T-cell (primary cell): ENCODE measurements at regions not wholly inside any gene's neighbourhood (a gene's known extent, or its start where the extent isn't known, plus 50 kb on each side); places are given as distances from the start of the nearest gene placed in this dataset.

Source experiments
- ATAC-seq, 4 experiments: fragments of 200-7000 bp in 3 of 4; fragments of 150-1000 bp in 1 of 4; cut with Tn5 transposase; replicated peaks in 1 of 4; 1 replicate in 3 of 4; 2 replicates in 1 of 4; pipeline ENCODE4 v1.10.0; 2021; ENCODE audit warnings: moderate library complexity in 3 of 4, mild to moderate bottlenecking in 2 of 4, moderate number of reproducible peaks in 1 of 4
- CTCF ChIA-PET, 2 donors: fragments of 300-600 bp; sonication (Branson Sonifier 250); formaldehyde crosslinking; loops; one replicate each; lab custom pipeline; 2022; ENCODE audit warnings: antibody characterized with exemption in 2 of 2; lab: Charles Lee
- POLR2A ChIA-PET, 2 donors: fragments of 300-600 bp; sonication (Branson Sonifier 250); formaldehyde crosslinking; loops; one replicate each; lab custom pipeline; 2022; ENCODE audit warnings: antibody characterized with exemption in 2 of 2; lab: Charles Lee
- DNase-seq, 35 experiments: peaks; one replicate each; pipeline versions ENCODE4 v3.0.0 to v3.0.0-alpha.2; 2013 to 2023
- H3K27ac ChIP-seq: one replicate; pipeline ENCODE4 v1.5.1; 2013; ENCODE audit warnings: low read length
- H3K27me3 ChIP-seq, 2 experiments: replicated peaks in 1 of 2; 1 replicate in 1 of 2; 2 replicates in 1 of 2; pipeline versions ENCODE4 v1.6.1 to v1.7.0; 2013; ENCODE audit warnings: low read length in 1 of 2, mixed read lengths in 1 of 2; ENCODE audit not compliant: control insufficient read depth in 2 of 2, insufficient read depth in 2 of 2; ENCODE audit errors: extremely low read depth in 1 of 2
- H3K36me3 ChIP-seq, 2 donors: 1 replicate in 1 of 2; 2 replicates in 1 of 2; pipeline versions ENCODE4 v1.6.1 to v1.7.0; 2013; ENCODE audit warnings: low read length in 1 of 2; ENCODE audit not compliant: control insufficient read depth in 2 of 2, insufficient read depth in 1 of 2; ENCODE audit errors: extremely low read depth in 1 of 2
- H3K4me1 ChIP-seq, 2 experiments: 1 replicate in 1 of 2; 2 replicates in 1 of 2; pipeline versions ENCODE4 v1.6.1 to v1.7.0; 2013; ENCODE audit warnings: low read length in 2 of 2, mixed read lengths in 1 of 2; ENCODE audit not compliant: insufficient read depth in 2 of 2, control insufficient read depth in 1 of 2; ENCODE audit errors: extremely low read depth in 1 of 2
- H3K4me3 ChIP-seq, 2 donors: 1 replicate in 1 of 2; 2 replicates in 1 of 2; pipeline versions ENCODE4 v1.5.1 to v1.7.0; 2013; ENCODE audit warnings: mild to moderate bottlenecking in 2 of 2, low read length in 1 of 2, moderate library complexity in 1 of 2; ENCODE audit not compliant: control insufficient read depth in 1 of 2; ENCODE audit errors: extremely low read depth in 1 of 2
- H3K9me3 ChIP-seq: 2 replicates; pipeline ENCODE4 v1.7.0; 2013
- H3K27ac Mint-ChIP-seq, 2 donors: one replicate each; pipeline ENCODE4 v1.8.0; 2020 to 2021; ENCODE audit warnings: mild to moderate bottlenecking in 2 of 2, mixed read lengths in 2 of 2
- H3K27me3 Mint-ChIP-seq, 2 donors: one replicate each; pipeline ENCODE4 v1.8.0; 2021 to 2022; ENCODE audit warnings: mixed read lengths in 2 of 2
- H3K36me3 Mint-ChIP-seq: one replicate; pipeline ENCODE4 v1.8.0; 2021; ENCODE audit warnings: mixed read lengths
- H3K4me1 Mint-ChIP-seq, 3 donors: one replicate each; pipeline ENCODE4 v1.8.0; 2020 to 2022; ENCODE audit warnings: mixed read lengths in 3 of 3, mild to moderate bottlenecking in 1 of 3
- H3K4me3 Mint-ChIP-seq, 3 donors: one replicate each; pipeline ENCODE4 v1.8.0; 2020 to 2022; ENCODE audit warnings: mild to moderate bottlenecking in 3 of 3, mixed read lengths in 3 of 3, moderate library complexity in 3 of 3
- H3K9me3 Mint-ChIP-seq, 3 donors: one replicate each; pipeline ENCODE4 v1.8.0; 2020 to 2022; ENCODE audit warnings: mixed read lengths in 3 of 3
- WGBS: methylation state at CpG from one replicate; pipeline ENCODE4 v1.1.5; 2013; ENCODE audit warnings: missing lambda C conversion rate; ENCODE audit not compliant: insufficient coverage; 5-methylcytosine and 5-hydroxymethylcytosine counted together

DNA sequence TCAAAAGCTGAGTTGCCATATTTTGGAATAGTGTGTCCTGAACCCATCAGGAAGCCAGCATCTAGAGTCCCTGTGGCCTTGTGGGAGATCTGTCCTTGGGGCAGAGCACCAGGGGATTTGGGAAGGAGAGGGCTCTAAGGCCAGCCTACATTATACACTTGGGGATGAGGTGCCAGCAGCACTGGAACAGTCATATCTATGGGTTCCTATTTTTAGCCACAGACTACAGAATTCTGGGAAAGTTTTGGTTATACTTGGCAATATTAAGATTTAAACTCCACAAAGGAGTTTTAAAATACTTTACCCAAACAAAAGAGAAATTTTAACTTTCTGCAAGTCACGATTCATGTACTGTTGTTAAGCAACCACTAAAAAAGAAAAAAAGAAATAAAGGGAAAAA lies 405.7 kb upstream of the MMADHC start:
- CTCF ChIA-PET: no interaction called here
- no peak for ATAC-seq

GRCh38 chr2:149991576-149991975 lies 404.0 kb upstream of the MMADHC start:
- ChIA-PET POLR2A (interaction anchor here in 1 of 2 donors (0.7 kb wide), 1 partner anchor 10 kb away, joined by 4 read pairs; no protein-coding TSS in a partner anchor), CTCF (no interaction called here)
- Histone ChIP-seq H3K9me3 (no peaks in the 10 kb centered on the region), H3K27me3 (no peaks in the 10 kb centered on the region), H3K4me1 (no peaks in the 10 kb centered on the region), H3K36me3 (no peaks in the 10 kb centered on the region), H3K4me3 (no peak overlapping the region), H3K27ac (no peak overlapping the region)
- H3K4me1 Mint-ChIP-seq: no peaks in the 10 kb centered on the region
- H3K9me3 Mint-ChIP-seq: peaks cover 0 to 19% (median 3%) of the 10 kb centered on the region in 3 donors
- no CpG with 5 or more reads among the region's 1 CpG for WGBS
- no peak overlapping the region for H3K4me3 Mint-ChIP-seq
- H3K36me3 Mint-ChIP-seq: no peaks in the 10 kb centered on the region
- H3K27me3 Mint-ChIP-seq: no peaks in the 10 kb centered on the region
- no peak for ATAC-seq
- DNase-seq: no peak
- no peak overlapping the region for H3K27ac Mint-ChIP-seq

More for the DNA sequence above, 405.7 kb upstream of the MMADHC start:
- peaks cover 0 to 28% (median 3%) of the 10 kb centered on the region in 3 donors for H3K9me3 Mint-ChIP-seq
- Histone ChIP-seq H3K27me3 (no peaks in the 10 kb centered on the region), H3K4me3 (no peak overlapping the region), H3K36me3 (no peaks in the 10 kb centered on the region), H3K27ac (no peak overlapping the region), H3K9me3 (peaks cover 2% of the 10 kb centered on the region), H3K4me1 (no peaks in the 10 kb centered on the region)
- no peaks in the 10 kb centered on the region for H3K36me3 Mint-ChIP-seq
- POLR2A ChIA-PET: no interaction called here
- no peak for DNase-seq
- no peak overlapping the region for H3K27ac Mint-ChIP-seq
- no peaks in the 10 kb centered on the region for H3K27me3 Mint-ChIP-seq
- H3K4me1 Mint-ChIP-seq: no peaks in the 10 kb centered on the region
- H3K4me3 Mint-ChIP-seq: no peak overlapping the region
- WGBS: no CpG with 5 or more reads among the region's 1 CpG

- POLR2A ChIA-PET: no interaction called here
- WGBS: no CpG with 5 or more reads among the region's 2 CpGs
- DNase-seq (no peak), ATAC-seq (no peak)
- H3K36me3 ChIP-seq: no peaks in the 10 kb centered on the region
- Mint-ChIP-seq H3K27ac (no peak overlapping the region), H3K36me3 (no peaks in the 10 kb centered on the region), H3K4me1 (no peaks in the 10 kb centered on the region), H3K9me3 (peaks cover 0 to 17% (median 3%) of the 10 kb centered on the region in 3 donors), H3K27me3 (no peaks in the 10 kb centered on the region), H3K4me3 (no peak overlapping the region)
- CTCF ChIA-PET: no interaction called here
- no peaks in the 10 kb centered on the region for H3K27me3 ChIP-seq
- H3K4me3 ChIP-seq: no peak overlapping the region
- H3K9me3 ChIP-seq: no peaks in the 10 kb centered on the region
- no peaks in the 10 kb centered on the region for H3K4me1 ChIP-seq
- no peak overlapping the region for H3K27ac ChIP-seq
Measured at GRCh38 chr2:149990965-149991364, 403.4 kb upstream of the MMADHC start.

DNA sequence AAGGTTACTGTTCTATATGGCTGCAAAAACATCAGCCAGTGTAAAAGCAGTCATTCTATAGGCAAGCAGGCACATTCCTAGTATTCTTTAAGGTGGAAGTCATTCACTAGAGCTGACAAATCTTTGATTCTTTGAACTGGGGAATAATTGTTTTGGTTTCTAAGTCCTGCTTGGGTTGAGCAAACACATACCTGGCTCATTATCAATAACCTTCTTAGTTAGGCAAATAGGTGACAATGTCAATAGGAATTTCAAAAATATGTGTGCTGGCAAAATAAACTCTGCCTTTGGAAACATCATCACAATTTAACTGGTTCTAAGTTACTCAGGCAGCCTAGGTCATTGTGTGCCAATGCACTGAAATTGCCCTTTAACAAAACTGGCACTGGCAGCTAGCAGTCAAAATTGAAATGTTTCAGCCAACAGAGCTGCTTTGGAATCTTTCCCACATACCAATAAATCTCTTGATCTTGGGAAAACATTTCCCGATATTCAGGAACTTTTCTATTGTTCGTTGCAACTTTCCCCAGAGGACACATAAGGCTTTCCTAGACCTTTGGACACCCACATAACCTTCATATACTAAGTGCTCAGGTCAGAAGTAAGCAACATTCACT lies 402.0 kb upstream of the MMADHC start:
- no peaks in the 10 kb centered on the region for H3K4me1 ChIP-seq
- Mint-ChIP-seq H3K4me3 (no peak overlapping the region), H3K27me3 (no peaks in the 10 kb centered on the region), H3K27ac (no peak overlapping the region), H3K9me3 (peaks cover 0 to 12% (median 3%) of the 10 kb centered on the region in 3 donors), H3K4me1 (no peaks in the 10 kb centered on the region), H3K36me3 (no peaks in the 10 kb centered on the region)
- no peak for ATAC-seq
- H3K27me3 ChIP-seq: no peaks in the 10 kb centered on the region
- WGBS: no CpG with 5 or more reads among the region's 2 CpGs
- H3K27ac ChIP-seq: no peak overlapping the region
- no peaks in the 10 kb centered on the region for H3K9me3 ChIP-seq
- DNase-seq: no peak
- CTCF ChIA-PET: no interaction called here
- POLR2A ChIA-PET: no interaction called here
- H3K36me3 ChIP-seq: no peaks in the 10 kb centered on the region
- no peak overlapping the region for H3K4me3 ChIP-seq

DNA sequence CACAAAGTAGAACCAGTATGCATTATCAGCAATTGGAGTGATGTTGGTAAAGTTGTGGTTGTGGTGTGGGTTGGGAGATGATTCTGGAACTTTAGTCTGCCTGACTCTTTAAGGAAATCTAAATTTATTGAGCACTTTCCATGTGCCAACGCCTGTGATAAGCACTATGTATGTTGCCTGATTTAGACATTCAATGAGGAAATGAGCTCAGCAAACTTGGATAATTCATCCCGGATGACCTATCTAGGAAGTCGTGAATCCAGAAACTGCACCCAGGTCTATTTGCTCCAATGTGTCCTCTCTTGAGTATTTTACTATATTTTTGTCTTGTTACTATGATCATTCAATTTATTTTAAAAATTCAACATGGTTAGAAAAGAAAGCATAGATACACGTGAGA lies 400.8 kb upstream of the MMADHC start:
- H3K27ac ChIP-seq: no peak overlapping the region
- Mint-ChIP-seq H3K27ac (no peak overlapping the region), H3K4me1 (no peaks in the 10 kb centered on the region), H3K27me3 (no peaks in the 10 kb centered on the region), H3K9me3 (peaks cover 0 to 8% (median 0%) of the 10 kb centered on the region in 3 donors), H3K4me3 (no peak overlapping the region), H3K36me3 (no peaks in the 10 kb centered on the region)
- ChIA-PET POLR2A (no interaction called here), CTCF (no interaction called here)
- H3K4me3 ChIP-seq: no peak overlapping the region
- H3K9me3 ChIP-seq: no peaks in the 10 kb centered on the region
- ATAC-seq: no peak
- no peaks in the 10 kb centered on the region for H3K4me1 ChIP-seq
- DNase-seq: no peak
- H3K27me3 ChIP-seq: no peaks in the 10 kb centered on the region
- H3K36me3 ChIP-seq: no peaks in the 10 kb centered on the region
- 40% methylated on average over 1 of the region's 4 CpGs for WGBS

DNA sequence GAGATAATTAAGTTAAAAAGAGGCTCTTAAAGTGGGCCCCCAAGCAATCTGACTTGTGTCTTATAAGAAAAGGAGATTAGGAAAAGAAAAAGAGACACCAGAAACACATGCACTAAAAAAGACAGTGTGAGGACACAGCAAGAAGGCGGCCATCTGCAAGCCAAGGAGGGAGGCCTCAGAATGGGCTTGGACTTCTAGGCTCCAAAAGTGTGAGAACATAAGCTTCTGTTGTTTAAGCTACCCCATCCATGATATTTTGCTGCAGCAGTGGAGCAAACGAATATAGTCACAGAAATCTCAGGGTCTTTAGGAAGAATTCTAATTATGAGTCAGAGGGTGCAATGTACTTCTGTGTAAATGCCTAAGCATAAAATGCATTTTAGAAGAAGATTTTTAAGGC lies 399.3 kb upstream of the MMADHC start:
- ATAC-seq (no peak), DNase-seq (no peak)
- ChIA-PET POLR2A (no interaction called here), CTCF (no interaction called here)
- no peaks in the 10 kb centered on the region for H3K4me1 Mint-ChIP-seq
- H3K27me3 Mint-ChIP-seq: no peaks in the 10 kb centered on the region
- Histone ChIP-seq H3K9me3 (no peaks in the 10 kb centered on the region), H3K36me3 (no peaks in the 10 kb centered on the region), H3K4me1 (no peaks in the 10 kb centered on the region), H3K27me3 (no peaks in the 10 kb centered on the region), H3K4me3 (no peak overlapping the region), H3K27ac (no peak overlapping the region)
- no peaks in the 10 kb centered on the region for H3K9me3 Mint-ChIP-seq
- WGBS: 71% methylated on average over 2 of the region's 2 CpGs
- no peak overlapping the region for H3K4me3 Mint-ChIP-seq
- H3K36me3 Mint-ChIP-seq: no peaks in the 10 kb centered on the region
- H3K27ac Mint-ChIP-seq: no peak overlapping the region

GRCh38 chr2:149984311-149984710 lies 396.7 kb upstream of the MMADHC start:
- POLR2A ChIA-PET: no interaction called here

More at GRCh38 chr2:149984311-149984710, 396.7 kb upstream of the MMADHC start:
- Histone ChIP-seq H3K4me1 (no peaks in the 10 kb centered on the region), H3K9me3 (no peaks in the 10 kb centered on the region), H3K27ac (no peak overlapping the region), H3K27me3 (no peaks in the 10 kb centered on the region), H3K36me3 (no peaks in the 10 kb centered on the region), H3K4me3 (no peak overlapping the region)
- Mint-ChIP-seq H3K27me3 (no peaks in the 10 kb centered on the region), H3K4me3 (no peak overlapping the region), H3K9me3 (peaks cover 0 to 6% (median 0%) of the 10 kb centered on the region in 3 donors), H3K4me1 (no peaks in the 10 kb centered on the region), H3K27ac (no peak overlapping the region), H3K36me3 (no peaks in the 10 kb centered on the region)
- no peak for ATAC-seq
- no peak for DNase-seq
- CTCF ChIA-PET: interaction anchor here in 1 of 2 donors (0.6 kb wide), 1 partner anchor 30 kb away, joined by 3 read pairs; no protein-coding TSS in a partner anchor
